GM23338 (cell line): ENCODE measurements at regions not wholly inside any gene's neighbourhood (a gene's known extent, or its start where the extent isn't known, plus 50 kb on each side); places are given as distances from the start of the nearest gene placed in this dataset.

Experiments used
- ATAC-seq: fragments of 200-7000 bp; cut with Tn5 transposase; 3 replicates; pipeline ENCODE4 v1.9.1; 2020
- DNase-seq: peaks from one replicate; pipeline ENCODE4 v3.0.0-alpha.2; 2015; ENCODE audit warnings: low spot score
- H2AFZ ChIP-seq: fragments of 200-600 bp; sonication (generic); 2 replicates; pipeline ENCODE4 v1.8.0; 2016; ENCODE audit warnings: antibody characterized with exemption, mild to moderate bottlenecking, moderate library complexity
- H3F3A ChIP-seq: fragments of 200-600 bp; sonication (generic); replicated peaks from 2 replicates; pipeline ENCODE4 v1.8.0; 2017; ENCODE audit warnings: antibody characterized with exemption, mixed run types, low read depth
- H3K27ac ChIP-seq: fragments of 200-600 bp; sonication (generic); 2 replicates; pipeline ENCODE4 v1.6.1; 2016; ENCODE audit warnings: low read depth
- H3K27me3 ChIP-seq: fragments of 200-600 bp; sonication (generic); 2 replicates; pipeline ENCODE4 v1.8.0; 2016; ENCODE audit warnings: mild to moderate bottlenecking, mixed run types, moderate library complexity; ENCODE audit not compliant: insufficient read depth
- H3K36me3 ChIP-seq: fragments of 200-600 bp; sonication (generic); 2 replicates; pipeline ENCODE4 v1.8.0; 2016; ENCODE audit warnings: mild to moderate bottlenecking; ENCODE audit not compliant: insufficient read depth
- H3K4me1 ChIP-seq: fragments of 200-600 bp; sonication (generic); 2 replicates; pipeline ENCODE4 v1.8.0; 2016; ENCODE audit warnings: mild to moderate bottlenecking, moderate library complexity; ENCODE audit not compliant: insufficient read depth
- H3K4me2 ChIP-seq: fragments of 200-600 bp; sonication (generic); 2 replicates; pipeline ENCODE4 v1.7.1; 2017; ENCODE audit warnings: mixed run types
- H3K4me3 ChIP-seq: fragments of 200-600 bp; sonication (generic); 2 replicates; pipeline ENCODE4 v1.6.1; 2016; ENCODE audit warnings: mixed run types
- H3K79me2 ChIP-seq: fragments of 200-600 bp; sonication (generic); replicated peaks from 2 replicates; pipeline ENCODE4 v1.8.0; 2017; ENCODE audit warnings: mild to moderate bottlenecking; ENCODE audit not compliant: insufficient read depth
- H3K9me2 ChIP-seq: fragments of 200-600 bp; sonication (generic); 2 replicates; pipeline ENCODE4 v1.8.0; 2017; ENCODE audit not compliant: insufficient read depth
- H4K20me1 ChIP-seq: fragments of 200-600 bp; sonication (generic); replicated peaks from 2 replicates; pipeline ENCODE4 v1.8.0; 2017; ENCODE audit warnings: mild to moderate bottlenecking; ENCODE audit not compliant: insufficient read depth
- H3K27ac Mint-ChIP-seq: 2 replicates; pipeline ENCODE4 v1.8.0; 2020; ENCODE audit warnings: inconsistent platforms, mild to moderate bottlenecking, moderate library complexity, mixed read lengths
- H3K27me3 Mint-ChIP-seq: 3 replicates; pipeline ENCODE4 v1.8.0; 2022; ENCODE audit warnings: low read depth, mild to moderate bottlenecking, moderate library complexity, mixed read lengths, inconsistent platforms; ENCODE audit not compliant: insufficient read depth, poor library complexity
- H3K36me3 Mint-ChIP-seq: 3 replicates; pipeline ENCODE4 v1.8.0; 2021; ENCODE audit warnings: low read depth, mild to moderate bottlenecking, inconsistent platforms, moderate library complexity, mixed read lengths
- H3K4me1 Mint-ChIP-seq: 3 replicates; pipeline ENCODE4 v1.8.0; 2020; ENCODE audit warnings: mild to moderate bottlenecking, inconsistent platforms, mixed read lengths
- H3K4me3 Mint-ChIP-seq: 3 replicates; pipeline ENCODE4 v1.8.0; 2021; ENCODE audit warnings: moderate library complexity, mild to moderate bottlenecking, inconsistent platforms, mixed read lengths
- H3K9me3 Mint-ChIP-seq: 3 replicates; pipeline ENCODE4 v1.8.0; 2020; ENCODE audit warnings: moderate library complexity, mild to moderate bottlenecking, inconsistent platforms, mixed read lengths
- CREB1 ChIP-seq: fragments of 250-450 bp; sonication (Bioruptor Pico); IDR thresholded peaks from 2 replicates; pipeline ENCODE4 v1.5.0; 2020; ENCODE audit warnings: low read depth, mild to moderate bottlenecking, moderate library complexity
- EZH2phosphoT487 ChIP-seq: fragments of 200-600 bp; sonication (generic); IDR thresholded peaks from one replicate; pipeline ENCODE4 v1.8.1; 2018; ENCODE audit warnings: antibody characterized with exemption; ENCODE audit not compliant: unreplicated experiment
- JUNB ChIP-seq: IDR thresholded peaks from one replicate; pipeline ENCODE4 v1.6.1; 2016; ENCODE audit warnings: antibody characterized with exemption; ENCODE audit not compliant: unreplicated experiment
- NANOG ChIP-seq: IDR thresholded peaks from 2 replicates; pipeline ENCODE4 v1.6.1; 2016; ENCODE audit warnings: antibody characterized with exemption, borderline replicate concordance
- POLR2AphosphoS5 ChIP-seq: IDR thresholded peaks from 2 replicates; pipeline ENCODE4 v1.6.1; 2016; ENCODE audit warnings: antibody characterized with exemption, low read depth
- ZNF114 ChIP-seq: fragments of 250-450 bp; sonication (Bioruptor Pico); IDR thresholded peaks from 2 replicates; pipeline ENCODE4 v1.5.0; 2020; ENCODE audit warnings: mild to moderate bottlenecking, moderate library complexity
- TF ChIP-seq, protein P1 (sequence below): IDR thresholded peaks from 2 replicates; pipeline ENCODE4 v1.6.1; 2016; ENCODE audit warnings: antibody characterized with exemption
- TF ChIP-seq, protein P2 (sequence below): fragments of 250-450 bp; sonication (Bioruptor Pico); IDR thresholded peaks from 2 replicates; pipeline ENCODE4 v1.5.0; 2020; ENCODE audit warnings: mild to moderate bottlenecking, moderate library complexity

DNA sequence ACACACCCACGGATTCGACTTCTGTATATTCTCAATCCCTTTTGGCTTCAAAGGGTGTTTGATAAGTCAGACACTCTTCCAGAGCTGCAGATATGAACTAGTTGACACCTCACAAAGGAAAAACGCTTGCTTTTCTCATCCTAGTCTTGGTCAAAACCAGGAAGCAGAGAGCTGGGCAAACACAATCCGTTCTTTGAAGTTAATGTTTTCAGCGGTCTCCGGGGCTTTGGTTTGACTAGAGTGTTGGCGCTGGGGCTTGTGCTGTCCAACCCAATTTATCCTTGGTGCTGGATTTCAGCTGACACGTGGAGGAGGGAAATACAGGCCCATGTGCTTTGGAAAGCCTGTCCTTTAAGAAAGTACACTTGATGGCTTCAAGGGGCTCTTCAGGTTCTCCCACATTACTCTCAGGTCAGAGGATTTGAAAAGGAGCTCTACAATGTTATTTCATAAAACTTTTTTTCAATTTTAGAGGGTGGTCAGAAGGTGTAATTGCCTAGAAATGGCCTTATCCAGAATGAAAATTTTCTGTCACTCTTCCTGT lies 985.8 kb downstream of the VRK1 start:
- Histone ChIP-seq H3F3A (no peaks in the 10 kb centered on the region), H3K79me2 (no peaks in the 10 kb centered on the region), H3K4me2 (no peak overlapping the region), H3K27me3 (no peaks in the 10 kb centered on the region), H3K9me2 (peaks cover 12% of the 10 kb centered on the region; the same call in 1 of the 2 replicates), H4K20me1 (no peaks in the 10 kb centered on the region), H3K36me3 (no peaks in the 10 kb centered on the region), H2AFZ (peak overlapping the region; percentile 59), H3K4me3 (no peak overlapping the region), H3K27ac (no peak overlapping the region), H3K4me1 (no peaks in the 10 kb centered on the region)
- H3K27me3 Mint-ChIP-seq, result peaks cover 6% of the 10 kb centered on the region
- H3K4me1 Mint-ChIP-seq, result no peaks in the 10 kb centered on the region
- peaks cover 4% of the 10 kb centered on the region; the same call in 1 of the 3 replicates for H3K9me3 Mint-ChIP-seq
- ATAC-seq (no peak), DNase-seq (no peak)
- TF ChIP-seq, protein P1, sequence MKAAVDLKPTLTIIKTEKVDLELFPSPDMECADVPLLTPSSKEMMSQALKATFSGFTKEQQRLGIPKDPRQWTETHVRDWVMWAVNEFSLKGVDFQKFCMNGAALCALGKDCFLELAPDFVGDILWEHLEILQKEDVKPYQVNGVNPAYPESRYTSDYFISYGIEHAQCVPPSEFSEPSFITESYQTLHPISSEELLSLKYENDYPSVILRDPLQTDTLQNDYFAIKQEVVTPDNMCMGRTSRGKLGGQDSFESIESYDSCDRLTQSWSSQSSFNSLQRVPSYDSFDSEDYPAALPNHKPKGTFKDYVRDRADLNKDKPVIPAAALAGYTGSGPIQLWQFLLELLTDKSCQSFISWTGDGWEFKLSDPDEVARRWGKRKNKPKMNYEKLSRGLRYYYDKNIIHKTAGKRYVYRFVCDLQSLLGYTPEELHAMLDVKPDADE, result no peak
- TF ChIP-seq, protein P2, sequence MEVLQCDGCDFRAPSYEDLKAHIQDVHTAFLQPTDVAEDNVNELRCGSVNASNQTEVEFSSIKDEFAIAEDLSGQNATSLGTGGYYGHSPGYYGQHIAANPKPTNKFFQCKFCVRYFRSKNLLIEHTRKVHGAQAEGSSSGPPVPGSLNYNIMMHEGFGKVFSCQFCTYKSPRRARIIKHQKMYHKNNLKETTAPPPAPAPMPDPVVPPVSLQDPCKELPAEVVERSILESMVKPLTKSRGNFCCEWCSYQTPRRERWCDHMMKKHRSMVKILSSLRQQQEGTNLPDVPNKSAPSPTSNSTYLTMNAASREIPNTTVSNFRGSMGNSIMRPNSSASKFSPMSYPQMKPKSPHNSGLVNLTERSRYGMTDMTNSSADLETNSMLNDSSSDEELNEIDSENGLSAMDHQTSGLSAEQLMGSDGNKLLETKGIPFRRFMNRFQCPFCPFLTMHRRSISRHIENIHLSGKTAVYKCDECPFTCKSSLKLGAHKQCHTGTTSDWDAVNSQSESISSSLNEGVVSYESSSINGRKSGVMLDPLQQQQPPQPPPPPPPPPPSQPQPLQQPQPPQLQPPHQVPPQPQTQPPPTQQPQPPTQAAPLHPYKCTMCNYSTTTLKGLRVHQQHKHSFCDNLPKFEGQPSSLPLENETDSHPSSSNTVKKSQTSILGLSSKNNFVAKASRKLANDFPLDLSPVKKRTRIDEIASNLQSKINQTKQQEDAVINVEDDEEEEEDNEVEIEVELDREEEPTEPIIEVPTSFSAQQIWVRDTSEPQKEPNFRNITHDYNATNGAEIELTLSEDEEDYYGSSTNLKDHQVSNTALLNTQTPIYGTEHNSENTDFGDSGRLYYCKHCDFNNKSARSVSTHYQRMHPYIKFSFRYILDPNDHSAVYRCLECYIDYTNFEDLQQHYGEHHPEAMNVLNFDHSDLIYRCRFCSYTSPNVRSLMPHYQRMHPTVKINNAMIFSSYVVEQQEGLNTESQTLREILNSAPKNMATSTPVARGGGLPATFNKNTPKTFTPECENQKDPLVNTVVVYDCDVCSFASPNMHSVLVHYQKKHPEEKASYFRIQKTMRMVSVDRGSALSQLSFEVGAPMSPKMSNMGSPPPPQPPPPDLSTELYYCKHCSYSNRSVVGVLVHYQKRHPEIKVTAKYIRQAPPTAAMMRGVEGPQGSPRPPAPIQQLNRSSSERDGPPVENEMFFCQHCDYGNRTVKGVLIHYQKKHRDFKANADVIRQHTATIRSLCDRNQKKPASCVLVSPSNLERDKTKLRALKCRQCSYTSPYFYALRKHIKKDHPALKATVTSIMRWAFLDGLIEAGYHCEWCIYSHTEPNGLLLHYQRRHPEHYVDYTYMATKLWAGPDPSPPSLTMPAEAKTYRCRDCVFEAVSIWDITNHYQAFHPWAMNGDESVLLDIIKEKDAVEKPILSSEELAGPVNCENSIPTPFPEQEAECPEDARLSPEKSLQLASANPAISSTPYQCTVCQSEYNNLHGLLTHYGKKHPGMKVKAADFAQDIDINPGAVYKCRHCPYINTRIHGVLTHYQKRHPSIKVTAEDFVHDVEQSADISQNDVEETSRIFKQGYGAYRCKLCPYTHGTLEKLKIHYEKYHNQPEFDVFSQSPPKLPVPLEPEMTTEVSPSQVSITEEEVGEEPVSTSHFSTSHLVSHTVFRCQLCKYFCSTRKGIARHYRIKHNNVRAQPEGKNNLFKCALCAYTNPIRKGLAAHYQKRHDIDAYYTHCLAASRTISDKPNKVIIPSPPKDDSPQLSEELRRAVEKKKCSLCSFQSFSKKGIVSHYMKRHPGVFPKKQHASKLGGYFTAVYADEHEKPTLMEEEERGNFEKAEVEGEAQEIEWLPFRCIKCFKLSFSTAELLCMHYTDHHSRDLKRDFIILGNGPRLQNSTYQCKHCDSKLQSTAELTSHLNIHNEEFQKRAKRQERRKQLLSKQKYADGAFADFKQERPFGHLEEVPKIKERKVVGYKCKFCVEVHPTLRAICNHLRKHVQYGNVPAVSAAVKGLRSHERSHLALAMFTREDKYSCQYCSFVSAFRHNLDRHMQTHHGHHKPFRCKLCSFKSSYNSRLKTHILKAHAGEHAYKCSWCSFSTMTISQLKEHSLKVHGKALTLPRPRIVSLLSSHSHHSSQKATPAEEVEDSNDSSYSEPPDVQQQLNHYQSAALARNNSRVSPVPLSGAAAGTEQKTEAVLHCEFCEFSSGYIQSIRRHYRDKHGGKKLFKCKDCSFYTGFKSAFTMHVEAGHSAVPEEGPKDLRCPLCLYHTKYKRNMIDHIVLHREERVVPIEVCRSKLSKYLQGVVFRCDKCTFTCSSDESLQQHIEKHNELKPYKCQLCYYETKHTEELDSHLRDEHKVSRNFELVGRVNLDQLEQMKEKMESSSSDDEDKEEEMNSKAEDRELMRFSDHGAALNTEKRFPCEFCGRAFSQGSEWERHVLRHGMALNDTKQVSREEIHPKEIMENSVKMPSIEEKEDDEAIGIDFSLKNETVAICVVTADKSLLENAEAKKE (CRISPR knock-in tag), result no peak
- no peak for TF ChIP-seq ZNF114 (CRISPR knock-in tag)
- no peak for TF ChIP-seq EZH2phosphoT487
- no peak for TF ChIP-seq CREB1 (CRISPR knock-in tag)
- TF ChIP-seq NANOG, result no peak
- no peak for TF ChIP-seq POLR2AphosphoS5
- no peak for TF ChIP-seq JUNB
- no peak overlapping the region for H3K4me3 Mint-ChIP-seq
- no peaks in the 10 kb centered on the region for H3K36me3 Mint-ChIP-seq
- no peak overlapping the region for H3K27ac Mint-ChIP-seq
